NCI-H460 (cell line): ENCODE measurements at regions not wholly inside any gene's neighbourhood (a gene's known extent, or its start where the extent isn't known, plus 50 kb on each side); places are given as distances from the start of the nearest gene placed in this dataset.

ENCODE experiments used
- DNase-seq: peaks from one replicate; pipeline ENCODE4 v3.0.0-alpha.2; 2016; ENCODE audit warnings: low read depth; ENCODE audit errors: extremely low read depth

DNA sequence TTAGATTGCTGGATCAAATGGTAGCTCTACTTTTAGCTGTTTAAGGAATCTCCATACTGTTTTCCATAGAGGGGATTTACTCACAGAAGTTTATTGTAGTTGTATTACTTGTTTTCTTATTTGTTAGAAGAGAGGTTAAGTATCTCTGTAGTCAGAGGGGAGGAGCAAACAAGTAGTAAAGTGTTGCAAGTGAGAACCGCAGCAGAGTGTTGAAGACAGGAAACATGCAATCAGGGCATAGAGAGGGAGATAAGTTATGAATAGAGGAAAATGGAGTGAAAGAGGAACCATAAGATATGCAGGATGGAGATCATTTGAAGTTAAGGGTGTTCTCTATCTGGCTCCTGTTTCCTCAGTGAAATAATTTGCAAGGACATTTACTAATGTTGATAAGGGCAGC is 331.4 kb upstream of the TMEM229A start:
- no peak for DNase-seq

DNA sequence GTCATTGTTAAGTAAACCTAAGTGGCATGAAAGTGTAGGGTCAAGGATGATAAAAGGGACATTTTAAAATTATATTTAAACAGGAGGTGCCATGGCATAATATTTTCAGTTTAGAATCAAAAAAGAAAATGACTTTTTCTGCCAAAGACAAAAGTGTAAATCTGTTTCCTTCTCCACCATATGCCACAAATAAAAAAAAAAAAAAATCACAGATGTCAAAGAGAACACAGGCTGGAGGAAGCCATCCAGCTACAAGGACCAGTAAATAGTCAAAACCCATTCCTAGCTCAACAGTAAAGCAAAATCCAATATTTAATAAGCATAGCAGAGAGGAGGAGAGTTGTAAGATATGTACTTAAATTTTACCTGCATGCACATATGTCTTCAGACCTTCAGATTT is 321.3 kb upstream of the TMEM229A start:
- DNase-seq = no peak

GRCh38 chr7:124351950-124352349 is 319.1 kb upstream of the TMEM229A start:
- no peak for DNase-seq

DNA sequence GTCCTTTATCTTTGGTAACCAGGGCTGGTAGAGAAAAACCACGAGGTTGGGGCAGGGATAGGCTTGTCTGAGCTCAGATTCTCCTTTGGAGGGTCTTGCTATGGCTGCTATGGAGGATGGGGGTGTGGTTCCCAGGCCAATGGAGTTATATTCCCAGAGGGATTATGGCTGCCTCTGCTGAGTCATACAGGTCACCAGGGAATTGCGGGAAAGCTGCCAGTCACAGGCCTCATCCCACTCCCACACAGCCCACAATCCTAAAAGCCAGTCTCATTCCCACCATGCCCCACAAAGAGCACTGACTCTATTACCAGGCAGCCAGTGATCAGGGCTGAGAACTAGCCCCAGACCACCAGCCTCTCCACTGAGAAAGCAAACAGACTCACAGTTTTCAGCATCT is 316.6 kb upstream of the TMEM229A start:
- no peak for DNase-seq

DNA sequence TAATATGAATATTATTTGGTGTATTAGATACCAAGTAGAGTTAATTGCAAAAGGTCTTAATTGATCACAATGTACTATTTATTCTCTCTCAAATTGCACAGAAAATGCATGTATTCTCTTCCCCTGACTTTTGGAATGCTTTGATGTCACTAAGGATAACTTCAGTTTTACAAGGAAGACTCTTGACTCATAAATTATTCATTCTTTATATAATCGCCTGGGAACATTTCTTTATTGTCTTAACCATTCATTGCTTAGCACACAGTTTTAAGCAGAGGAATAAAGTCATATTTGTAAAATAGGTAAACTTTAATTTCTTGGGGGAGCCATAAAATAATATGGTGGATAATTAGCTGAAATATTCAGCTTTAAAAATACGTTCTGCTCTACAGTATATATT is 306.0 kb upstream of the TMEM229A start:
- DNase-seq = no peak

- no peak for DNase-seq
Observed at GRCh38 chr7:124330731-124331407, 298.0 kb upstream of the TMEM229A start.

DNA sequence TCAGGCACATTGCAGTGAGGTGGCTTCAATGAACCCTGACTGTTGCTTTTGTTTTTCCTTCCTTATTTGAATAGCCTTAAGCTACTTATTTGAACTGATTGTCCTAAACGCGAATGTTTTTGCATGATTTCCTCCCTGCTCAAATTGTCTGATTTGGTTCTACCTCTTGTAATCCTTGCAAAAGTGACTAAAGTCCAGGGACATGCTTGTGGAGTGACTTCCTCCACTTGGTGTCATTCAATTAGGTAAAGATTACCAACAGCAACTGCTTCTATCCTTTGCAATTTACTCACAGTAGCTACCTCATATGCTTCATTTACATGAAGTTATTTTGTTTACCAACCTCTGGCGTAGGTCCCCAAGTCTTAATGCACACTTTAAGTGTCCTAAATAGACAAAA is 295.9 kb upstream of the TMEM229A start:
- no peak for DNase-seq

DNA sequence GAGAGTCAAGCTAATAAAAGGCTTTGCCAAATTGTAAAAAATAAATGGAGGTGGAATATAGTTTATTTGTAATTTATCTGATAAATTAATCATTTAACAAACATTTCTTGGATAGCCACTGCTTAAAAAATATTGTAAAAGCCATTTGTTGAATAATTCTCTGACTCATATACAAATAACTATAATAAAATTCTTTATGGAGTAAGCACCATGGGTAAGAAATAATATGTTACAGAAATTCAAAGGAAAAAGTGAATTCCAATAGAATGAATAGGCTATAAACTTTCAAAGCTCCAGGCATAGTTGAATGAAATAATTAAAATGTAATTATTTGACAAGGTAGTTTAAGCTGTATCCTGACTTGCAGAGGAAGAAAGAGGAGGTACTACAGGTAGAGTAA is 291.4 kb upstream of the TMEM229A start:
- no peak for DNase-seq

DNA sequence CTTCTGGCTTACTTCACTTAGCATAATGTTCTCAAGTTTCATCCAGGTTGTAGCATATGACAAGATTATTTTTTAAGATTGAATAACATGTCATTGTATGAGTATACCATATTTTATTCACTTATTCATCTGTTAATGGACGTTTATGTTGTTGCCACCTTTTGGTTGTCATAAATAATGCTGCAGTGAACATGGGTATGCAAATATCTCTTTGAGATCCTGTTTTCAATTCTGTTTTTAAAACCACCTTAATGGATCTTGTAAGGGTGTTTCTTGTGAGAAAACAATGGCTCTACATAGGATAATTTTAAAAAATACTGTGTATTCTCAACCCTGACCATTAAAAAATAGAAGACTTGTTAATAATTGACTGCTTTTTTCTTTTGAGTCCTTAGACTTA is 290.7 kb upstream of the TMEM229A start:
- no peak for DNase-seq

GRCh38 chr7:124322561-124322960 is 289.7 kb upstream of the TMEM229A start:
- DNase-seq = no peak

- DNase-seq = no peak
Observed at GRCh38 chr7:124318721-124319450, 286.0 kb upstream of the TMEM229A start.

- peak; percentile 27 for DNase-seq
Observed at GRCh38 chr7:124310934-124311390, 278.1 kb upstream of the TMEM229A start.

DNA sequence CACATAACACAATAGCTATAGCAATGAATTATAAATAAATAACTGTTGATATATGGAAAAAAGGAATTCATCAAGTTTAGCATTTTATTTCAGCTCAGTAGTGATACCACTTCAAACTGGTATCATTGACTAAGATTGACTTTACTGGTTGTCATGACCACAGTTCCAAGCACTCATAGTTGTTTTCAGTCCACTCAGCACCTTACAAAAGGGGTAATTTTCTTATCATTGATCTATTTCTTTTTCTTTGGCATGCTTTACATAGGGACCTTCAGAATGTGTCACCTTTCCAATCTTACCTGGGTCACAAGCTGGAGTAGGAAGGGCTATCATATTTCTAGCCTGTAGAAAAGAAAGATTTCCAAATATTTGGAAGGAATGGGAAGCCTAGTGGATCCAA is 275.5 kb upstream of the TMEM229A start:
- no peak for DNase-seq

DNA sequence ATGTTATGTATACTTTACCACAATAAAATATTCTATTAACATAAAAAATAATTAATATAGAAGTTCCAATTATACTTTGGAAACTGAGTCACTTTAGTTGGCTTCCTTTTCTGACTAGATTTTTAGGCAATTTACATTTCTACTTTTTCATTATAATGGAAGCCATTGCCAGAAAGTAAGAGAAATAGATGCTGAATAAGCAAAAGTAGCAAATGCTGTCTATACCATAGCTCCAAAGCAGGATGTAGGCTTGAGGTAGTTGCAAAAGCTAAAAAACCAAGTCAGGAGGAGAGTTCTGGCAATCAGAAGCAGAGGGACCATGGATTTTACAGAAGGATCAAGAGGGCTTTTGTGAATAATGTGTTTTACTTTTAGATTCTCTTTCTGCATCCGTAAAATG is 262.4 kb upstream of the TMEM229A start:
- no peak for DNase-seq

- DNase-seq = no peak
Observed at GRCh38 chr7:124284937-124285336, 252.1 kb upstream of the TMEM229A start.

- DNase-seq = peak; percentile 37
Observed at GRCh38 chr7:124276005-124276622, 243.2 kb upstream of the TMEM229A start.

DNA sequence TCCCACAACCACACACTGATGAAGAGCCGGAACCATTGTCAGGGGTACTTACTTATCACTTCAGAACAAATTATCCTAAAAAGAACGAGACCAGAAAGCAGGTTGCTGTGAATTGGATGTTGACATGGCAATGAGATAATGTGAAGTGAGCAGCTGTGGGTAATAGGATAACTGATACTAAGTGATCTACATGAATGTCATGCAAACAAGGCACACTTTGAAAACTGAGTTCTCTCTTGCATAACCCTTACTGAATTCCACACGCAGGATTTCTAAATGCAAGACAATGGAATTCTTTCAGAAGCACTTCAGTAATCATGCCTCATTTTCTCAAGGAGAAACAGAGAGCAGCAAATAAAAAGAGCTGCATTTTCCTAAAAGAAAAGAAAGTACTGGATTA is 242.5 kb upstream of the TMEM229A start:
- no peak for DNase-seq

- DNase-seq = no peak
Observed at GRCh38 chr7:124269774-124270173, 236.9 kb upstream of the TMEM229A start.

DNA sequence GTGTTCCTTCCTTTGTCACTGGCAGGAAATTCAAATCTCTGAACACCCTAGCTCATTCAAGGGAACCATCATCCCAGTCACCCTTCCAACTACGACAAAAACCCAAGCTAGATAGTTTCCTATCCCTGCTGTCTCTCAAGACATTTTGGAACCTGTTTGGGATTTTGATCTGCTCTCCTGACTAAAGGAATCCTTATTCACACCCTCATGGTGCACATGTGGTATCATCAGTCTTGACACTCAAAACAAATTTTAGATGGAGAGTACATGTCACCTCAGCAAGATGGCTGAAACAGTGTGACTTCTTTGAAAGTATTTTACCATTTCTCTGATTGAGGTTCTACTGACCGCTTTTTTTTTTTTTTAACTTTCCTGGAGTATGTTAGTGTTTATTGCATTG is 234.3 kb upstream of the TMEM229A start:
- DNase-seq = no peak

DNA sequence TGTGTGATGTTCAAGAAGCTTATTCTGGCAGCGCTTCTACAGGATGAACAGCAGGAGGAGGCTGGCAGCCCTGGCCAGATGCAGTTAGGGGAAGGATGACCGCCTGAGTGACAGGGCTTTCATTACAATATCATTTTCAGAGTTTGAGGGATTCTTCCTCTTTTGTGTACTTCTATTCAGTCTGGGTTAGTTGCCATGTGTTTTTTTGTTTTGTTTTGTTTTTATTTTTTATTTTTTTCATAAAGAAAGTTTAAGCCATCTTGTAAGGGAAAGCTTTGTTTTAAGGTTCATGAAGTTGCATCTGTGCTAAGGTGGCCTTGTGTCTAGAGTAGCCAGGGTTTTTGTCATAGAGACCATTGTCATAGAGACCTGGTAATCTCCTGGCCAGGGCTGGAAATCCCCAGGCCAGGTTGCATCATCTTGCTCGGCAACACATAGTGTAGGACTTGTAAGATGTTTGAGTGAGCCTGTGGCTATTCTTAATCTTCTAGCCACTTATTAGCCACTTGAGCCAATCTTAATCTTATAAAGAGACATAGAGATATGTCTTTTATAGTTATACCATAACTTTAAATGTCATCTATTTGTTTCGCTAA is 230.5 kb upstream of the TMEM229A start:
- DNase-seq = peak; percentile 54

DNA sequence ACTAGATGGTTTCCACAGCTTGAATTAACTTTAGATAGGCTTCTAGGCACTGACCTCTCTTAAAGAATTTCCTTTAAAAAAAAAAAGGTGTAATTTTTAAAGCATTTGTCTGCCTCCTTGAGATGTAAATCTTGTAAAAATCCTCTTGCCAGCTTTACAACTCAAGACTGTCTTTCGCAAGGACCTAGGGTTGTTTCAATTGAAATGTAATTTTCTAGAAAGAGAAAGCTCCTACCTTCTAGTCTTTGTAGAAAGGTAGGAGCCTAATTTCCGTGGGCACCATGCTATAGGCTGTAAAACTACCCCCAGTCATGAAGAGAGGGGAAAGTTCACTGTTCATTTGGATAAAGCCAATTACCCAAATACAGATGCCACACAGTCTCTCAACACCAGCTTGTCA is 228.8 kb upstream of the TMEM229A start:
- no peak for DNase-seq
